Suppressor macrophage treated with lipopolysaccharide for 1 hour (primary cell): ENCODE measurements at regions not wholly inside any gene's neighbourhood (a gene's known extent, or its start where the extent isn't known, plus 50 kb on each side); places are given as distances from the start of the nearest gene placed in this dataset.

ENCODE experiments used
- DNase-seq, 3 donors: peaks; one replicate each; pipeline ENCODE4 v3.0.0-alpha.2; 2020 to 2022

DNA sequence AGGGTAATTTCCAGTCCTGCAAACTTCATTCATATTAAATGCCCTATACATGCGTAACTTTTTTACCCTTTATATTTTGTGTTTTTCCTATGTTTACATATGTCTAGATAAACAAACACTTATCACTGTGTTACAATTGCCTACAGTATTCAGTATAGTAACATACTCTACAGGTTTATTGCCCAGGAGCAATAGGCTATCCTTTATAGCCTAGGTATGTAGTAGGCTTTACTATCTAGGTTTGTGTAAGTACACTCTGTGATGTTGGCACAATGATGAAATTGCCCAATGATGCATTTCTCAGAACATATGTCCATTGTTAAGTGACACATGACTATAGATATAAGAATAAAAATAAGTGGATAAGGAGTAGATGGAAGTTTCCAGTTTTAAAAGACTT lies 345.5 kb upstream of the C1orf87 start:
- no peak for DNase-seq

- DNase-seq: no peak
Observed at GRCh38 chr1:60415696-60416095, 342.1 kb upstream of the C1orf87 start.

GRCh38 chr1:60413091-60413490 lies 339.5 kb upstream of the C1orf87 start:
- DNase-seq: no peak

- DNase-seq: no peak
Observed at GRCh38 chr1:60411591-60411990, 338.0 kb upstream of the C1orf87 start.

DNA sequence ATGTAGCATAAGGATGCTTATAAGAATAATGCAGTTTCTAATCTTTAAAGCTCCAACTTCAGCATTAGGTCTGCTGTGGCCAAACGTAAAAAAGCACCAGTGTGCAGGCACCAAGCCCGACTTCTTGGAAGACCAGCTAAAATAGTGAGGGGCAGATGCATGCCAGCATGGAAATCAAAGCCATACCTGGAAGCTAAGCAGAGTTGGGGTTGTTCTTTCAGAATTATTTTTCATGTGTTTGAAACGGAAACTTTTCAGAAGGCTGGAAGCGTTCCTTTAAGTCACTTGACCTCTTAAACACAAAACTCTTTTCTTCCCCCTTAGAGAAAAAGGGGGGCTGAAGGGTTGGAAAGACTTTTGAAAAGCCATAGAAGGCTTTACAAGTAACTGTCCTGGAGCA lies 329.2 kb upstream of the C1orf87 start:
- no peak for DNase-seq

- DNase-seq: no peak
Observed at GRCh38 chr1:60402216-60402615, 328.6 kb upstream of the C1orf87 start.

GRCh38 chr1:60394436-60394835 lies 320.9 kb upstream of the C1orf87 start:
- DNase-seq: peak; percentile 56 to 78 (median 74)

DNA sequence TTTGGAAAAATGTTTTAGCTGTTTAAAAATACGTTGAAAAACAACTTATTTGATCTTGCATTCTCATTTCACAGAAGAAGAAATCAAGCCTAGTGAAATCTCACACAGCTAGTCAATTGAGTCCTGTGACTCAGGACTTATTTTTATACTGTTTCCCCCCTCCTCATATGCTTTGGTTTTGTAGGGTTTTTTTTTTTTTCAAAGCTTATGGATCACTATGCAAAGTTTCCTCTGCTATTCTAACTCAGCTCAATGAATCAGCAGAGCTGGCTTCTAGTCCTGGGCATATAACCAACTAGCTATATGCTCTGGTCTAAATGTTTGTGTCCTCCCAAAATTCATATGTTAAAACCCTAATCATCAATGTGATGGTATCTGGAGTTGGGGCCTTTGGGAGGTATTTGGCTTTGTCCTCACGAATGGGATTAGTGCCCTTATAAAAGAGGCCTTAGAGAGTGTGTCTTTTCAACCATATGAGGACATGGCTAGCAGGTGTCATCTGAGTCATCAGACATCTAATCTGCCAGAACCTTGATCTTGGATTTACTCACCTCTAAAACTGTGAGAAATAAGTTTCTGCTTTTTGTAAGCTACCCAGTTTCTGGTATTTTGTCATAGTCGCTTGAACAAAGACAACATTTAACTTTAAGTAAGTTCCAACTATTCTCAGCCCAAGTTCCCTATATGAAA lies 317.2 kb upstream of the C1orf87 start:
- no peak for DNase-seq

DNA sequence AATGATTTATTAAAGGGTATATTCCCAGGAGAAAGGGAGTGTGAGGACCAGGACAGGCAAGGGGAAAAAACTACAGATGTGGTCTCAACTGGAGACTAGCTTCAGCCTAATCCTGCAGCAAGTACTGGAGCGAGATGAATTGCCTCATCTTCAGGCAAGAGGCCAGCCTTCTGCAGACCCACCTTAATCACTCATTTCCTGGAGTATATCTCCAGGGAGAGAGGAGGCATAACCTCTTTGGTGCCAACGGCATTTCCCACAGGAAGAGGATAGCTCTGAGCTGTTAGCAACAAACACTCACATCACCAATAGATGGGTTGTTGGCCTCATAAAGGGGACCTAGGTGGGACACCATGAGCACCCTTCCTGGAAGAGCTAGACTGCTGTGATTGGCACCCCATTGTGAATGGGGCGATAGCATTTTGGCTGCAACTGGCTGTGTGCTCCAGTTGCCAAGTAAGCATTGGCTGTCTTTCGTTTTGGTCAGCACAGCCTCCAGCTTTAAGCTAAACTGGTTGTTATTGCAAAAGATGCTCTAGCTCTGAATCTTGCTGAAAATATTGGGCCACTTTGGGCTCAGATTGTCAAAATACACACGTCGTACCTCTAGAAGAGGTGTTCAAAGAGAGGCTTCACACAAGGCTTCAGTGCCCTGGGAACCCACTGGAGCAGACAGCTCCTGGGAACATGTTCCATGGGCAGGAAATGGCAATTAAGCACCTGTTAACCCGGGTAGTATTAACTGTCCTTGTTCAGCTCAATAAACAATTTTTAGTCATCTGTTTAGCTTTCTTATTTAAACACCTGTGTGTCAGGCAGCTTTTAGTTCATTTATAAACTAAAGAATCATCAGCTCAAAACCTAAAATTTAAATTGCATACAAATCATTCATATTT lies 314.8 kb upstream of the C1orf87 start:
- DNase-seq: no peak

DNA sequence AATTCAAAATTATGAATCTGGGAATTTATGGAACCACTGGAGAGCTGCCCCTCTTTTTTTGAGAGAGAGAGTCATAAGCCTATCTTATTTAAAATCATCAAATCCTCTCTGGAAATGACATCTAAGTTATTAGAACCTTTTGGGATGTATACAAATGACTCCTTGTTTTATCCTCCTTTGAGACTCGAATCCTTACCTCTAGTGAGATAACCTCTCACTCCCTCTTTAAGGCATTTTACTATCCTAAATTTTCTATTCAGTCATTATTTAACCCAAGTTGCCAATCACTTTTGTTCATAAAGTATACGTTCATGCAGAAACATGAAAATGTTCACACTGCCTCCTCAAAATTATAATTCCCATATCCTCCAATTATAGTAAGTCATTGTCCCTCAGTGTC lies 313.6 kb upstream of the C1orf87 start:
- DNase-seq: no peak

GRCh38 chr1:60386249-60386648 lies 312.7 kb upstream of the C1orf87 start:
- no peak for DNase-seq

- DNase-seq: no peak
Observed at GRCh38 chr1:60376196-60376595, 302.6 kb upstream of the C1orf87 start.

DNA sequence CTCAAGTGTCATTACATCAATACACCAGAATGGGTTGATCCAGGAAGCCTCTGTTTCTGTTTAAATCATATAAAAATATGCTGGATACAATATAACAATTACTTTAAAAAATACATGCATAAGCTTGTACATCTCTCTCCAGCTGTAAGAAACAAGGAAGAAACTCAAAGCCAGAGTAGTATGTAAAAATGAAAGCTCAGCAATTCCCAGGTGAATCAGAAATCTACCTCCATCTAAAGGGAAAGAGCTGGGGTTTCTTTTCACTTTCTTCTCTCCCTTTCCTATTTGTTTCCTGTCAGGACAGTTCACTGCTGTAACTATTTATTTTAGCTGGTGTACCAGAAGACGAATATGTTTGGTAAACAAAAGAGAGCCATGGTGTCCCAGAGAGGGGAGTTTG lies 301.0 kb upstream of the C1orf87 start:
- no peak for DNase-seq

DNA sequence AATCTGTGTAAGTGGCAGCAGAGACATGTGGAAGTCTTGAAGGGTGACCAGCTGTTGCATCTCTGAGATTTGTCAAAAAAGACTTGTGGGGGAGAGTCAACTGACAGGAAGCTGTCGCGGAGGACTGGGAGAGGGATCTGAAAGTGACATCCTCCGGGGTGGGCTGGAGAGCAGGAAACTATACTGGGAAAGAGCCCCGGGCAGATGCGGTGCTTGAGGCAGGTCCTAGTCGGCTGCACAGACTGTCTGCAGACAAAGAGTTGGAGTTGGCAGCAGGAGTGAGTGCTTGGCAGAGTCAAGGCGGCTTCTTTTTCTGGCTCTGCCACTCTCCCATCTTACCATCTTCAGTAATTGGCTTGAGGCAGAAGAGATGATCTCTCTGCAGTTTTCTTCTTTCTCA lies 294.0 kb upstream of the C1orf87 start:
- peak in 1 of 3 donors; percentile 2 for DNase-seq

DNA sequence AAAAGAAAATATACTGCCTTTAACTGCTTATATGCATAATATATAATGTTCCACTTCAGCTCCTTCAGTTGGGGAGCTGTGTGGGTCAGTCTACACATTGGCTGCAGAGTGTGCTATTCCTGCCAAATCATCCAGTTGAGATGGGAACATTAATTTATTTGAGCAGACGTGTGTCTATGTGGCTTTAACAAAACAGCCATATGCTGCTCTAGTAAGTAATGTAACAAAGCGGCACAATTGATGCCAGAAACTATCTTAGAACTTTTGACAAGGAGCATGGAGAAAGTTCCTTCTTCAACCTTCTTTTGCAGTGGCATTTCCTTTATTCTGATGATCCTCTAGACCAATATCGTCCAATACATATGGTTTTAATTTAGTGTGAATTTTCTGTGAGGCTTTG lies 285.9 kb upstream of the C1orf87 start:
- no peak for DNase-seq

GRCh38 chr1:60350531-60350930 lies 277.0 kb upstream of the C1orf87 start:
- DNase-seq: no peak

GRCh38 chr1:60348884-60349283 lies 275.3 kb upstream of the C1orf87 start:
- DNase-seq: no peak

- no peak for DNase-seq
Observed at GRCh38 chr1:60345621-60346020, 272.1 kb upstream of the C1orf87 start.

DNA sequence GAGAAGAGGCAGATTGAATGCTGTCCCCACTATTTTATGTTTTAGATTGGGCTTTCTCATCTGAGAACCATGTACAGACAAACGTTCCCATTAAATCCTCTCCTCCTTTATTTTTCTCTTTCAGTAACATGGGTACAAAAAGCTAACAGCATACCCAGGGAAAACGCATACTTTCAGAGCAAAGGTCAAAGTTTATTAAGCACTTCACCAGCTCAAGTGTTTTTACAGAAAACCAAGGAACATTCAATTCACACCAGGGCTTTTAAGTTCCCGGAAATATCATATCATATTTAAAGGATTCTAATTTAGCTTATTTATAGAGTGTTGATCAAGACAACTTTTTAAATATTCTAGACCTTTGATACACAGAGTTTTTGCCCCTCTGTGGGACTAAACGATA lies 271.5 kb upstream of the C1orf87 start:
- DNase-seq: no peak

DNA sequence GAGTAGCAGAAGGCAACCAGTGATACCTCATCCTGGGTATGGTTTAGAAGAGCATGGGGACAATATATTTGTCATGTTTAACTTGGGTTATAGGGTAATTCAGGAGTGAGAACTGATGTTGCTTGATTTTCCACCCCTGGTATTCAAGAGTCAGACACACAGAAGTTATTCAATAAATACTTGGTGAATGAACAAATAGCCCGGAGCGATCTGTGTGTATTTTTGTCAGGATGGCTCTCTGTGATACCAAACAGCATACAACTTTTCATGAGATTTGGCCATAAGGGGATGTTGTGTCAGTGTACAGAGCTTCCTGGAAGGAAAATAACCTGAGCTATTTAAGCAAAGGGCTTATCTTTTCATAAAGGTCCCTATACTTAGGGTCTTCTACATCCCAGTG lies 270.2 kb upstream of the C1orf87 start:
- DNase-seq: no peak

- DNase-seq: no peak
Observed at GRCh38 chr1:60342569-60342968, 269.0 kb upstream of the C1orf87 start.

GRCh38 chr1:60341274-60341673 lies 267.7 kb upstream of the C1orf87 start:
- no peak for DNase-seq

GRCh38 chr1:60331647-60332046 lies 258.1 kb upstream of the C1orf87 start:
- DNase-seq: no peak

- no peak for DNase-seq
Observed at GRCh38 chr1:60329651-60330050, 256.1 kb upstream of the C1orf87 start.
